Liver (tissue), 8 donors: ENCODE measurements at regions not wholly inside any gene's neighbourhood (a gene's known extent, or its start where the extent isn't known, plus 50 kb on each side); places are given as distances from the start of the nearest gene placed in this dataset.

Source experiments
- DNase-seq: peaks from one replicate; pipeline ENCODE4 v3.0.0-alpha.2; 2017; ENCODE audit warnings: low spot score
- H3K27ac ChIP-seq, 2 donors: one replicate each; pipeline ENCODE4 v1.7.0; 2013; ENCODE audit warnings: inconsistent platforms in 2 of 2, low read length in 2 of 2, control low read depth in 1 of 2, low read depth in 1 of 2, mild to moderate bottlenecking in 1 of 2
- H3K27me3 ChIP-seq, 4 donors: one replicate each; pipeline versions ENCODE4 v1.6.1 to v1.7.0; 2013; ENCODE audit warnings: low read length in 3 of 4, inconsistent platforms in 1 of 4, mild to moderate bottlenecking in 1 of 4, moderate library complexity in 1 of 4; ENCODE audit not compliant: control insufficient read depth in 4 of 4, insufficient read depth in 4 of 4
- H3K36me3 ChIP-seq, 4 donors: one replicate each; pipeline versions ENCODE4 v1.6.1 to v1.7.0; 2013; ENCODE audit warnings: low read length in 3 of 4, mild to moderate bottlenecking in 3 of 4, low read depth in 1 of 4, moderate library complexity in 1 of 4; ENCODE audit not compliant: control insufficient read depth in 4 of 4, insufficient read depth in 3 of 4
- H3K4me1 ChIP-seq, 4 donors: one replicate each; pipeline versions ENCODE4 v1.6.1 to v1.7.0; 2013; ENCODE audit warnings: low read length in 3 of 4, mild to moderate bottlenecking in 3 of 4, moderate library complexity in 1 of 4; ENCODE audit not compliant: control insufficient read depth in 4 of 4, insufficient read depth in 4 of 4
- H3K4me3 ChIP-seq, 3 donors: one replicate each; pipeline versions ENCODE4 v1.6.1 to v1.7.0; 2013; ENCODE audit warnings: low read length in 3 of 3, control low read depth in 1 of 3, low read depth in 1 of 3, mild to moderate bottlenecking in 1 of 3
- H3K9ac ChIP-seq, 2 donors: one replicate each; pipeline ENCODE4 v1.7.0; 2013; ENCODE audit warnings: low read length in 2 of 2, mild to moderate bottlenecking in 2 of 2, moderate library complexity in 2 of 2, control low read depth in 1 of 2, low read depth in 1 of 2
- H3K9me3 ChIP-seq, 4 donors: one replicate each; pipeline versions ENCODE4 v1.6.1 to v1.7.0; 2013; ENCODE audit warnings: low read length in 3 of 4; ENCODE audit not compliant: control insufficient read depth in 4 of 4
- ATF3 ChIP-seq: IDR thresholded peaks from 2 replicates; pipeline ENCODE4 v1.6.1; 2016; ENCODE audit warnings: antibody characterized with exemption
- CTCF ChIP-seq: fragments of 150-350 bp; IDR thresholded peaks from 2 replicates; pipeline ENCODE4 v1.5.1; 2017; ENCODE audit warnings: improper control_type of control experiment, low read depth, low read length; ENCODE audit not compliant: missing input control
- EGR1 ChIP-seq, 2 donors: IDR thresholded peaks; 2 replicates each; pipeline ENCODE4 v1.6.1; 2016 to 2018; ENCODE audit warnings: antibody characterized with exemption in 2 of 2, low read depth in 2 of 2
- FOXA1 ChIP-seq: IDR thresholded peaks from 2 replicates; pipeline ENCODE4 v1.6.1; 2016; ENCODE audit warnings: antibody characterized with exemption
- FOXA2 ChIP-seq: IDR thresholded peaks from 2 replicates; pipeline ENCODE4 v1.6.1; 2016; ENCODE audit warnings: antibody characterized with exemption
- GABPA ChIP-seq, 2 donors: IDR thresholded peaks in 1 of 2; conservative IDR thresholded peaks in 1 of 2; 2 replicates each; pipeline ENCODE4 v1.6.1; 2016; ENCODE audit warnings: antibody characterized with exemption in 2 of 2, mild to moderate bottlenecking in 1 of 2, moderate library complexity in 1 of 2
- HNF4A ChIP-seq, 2 donors: conservative IDR thresholded peaks; 2 replicates each; pipeline ENCODE4 v1.6.1; 2016; ENCODE audit warnings: antibody characterized with exemption in 2 of 2, mild to moderate bottlenecking in 2 of 2
- HNF4G ChIP-seq: IDR thresholded peaks from 2 replicates; pipeline ENCODE4 v1.6.1; 2016; ENCODE audit warnings: antibody characterized with exemption
- JUND ChIP-seq, 2 donors: IDR thresholded peaks; 2 replicates each; pipeline ENCODE4 v1.6.1; 2016; ENCODE audit warnings: antibody characterized with exemption in 2 of 2
- MAX ChIP-seq: IDR thresholded peaks from 2 replicates; pipeline ENCODE4 v1.6.1; 2016; ENCODE audit warnings: antibody characterized with exemption
- NR2F2 ChIP-seq: IDR thresholded peaks from 2 replicates; pipeline ENCODE4 v1.6.1; 2016; ENCODE audit warnings: antibody characterized with exemption
- RAD21 ChIP-seq, 2 donors: IDR thresholded peaks; 2 replicates each; pipeline ENCODE4 v1.6.1; 2016; ENCODE audit warnings: antibody characterized with exemption in 2 of 2, mild to moderate bottlenecking in 2 of 2
- REST ChIP-seq: IDR thresholded peaks from 2 replicates; pipeline ENCODE4 v1.6.1; 2016; ENCODE audit warnings: antibody characterized with exemption, mild to moderate bottlenecking
- RXRA ChIP-seq, 2 donors: IDR thresholded peaks; 2 replicates each; pipeline ENCODE4 v1.6.1; 2017 to 2018; ENCODE audit warnings: antibody characterized with exemption in 2 of 2, mild to moderate bottlenecking in 1 of 2
- SP1 ChIP-seq: IDR thresholded peaks from 2 replicates; pipeline ENCODE4 v1.6.1; 2018; ENCODE audit warnings: antibody characterized with exemption, mild to moderate bottlenecking
- TAF1 ChIP-seq: conservative IDR thresholded peaks from 2 replicates; pipeline ENCODE4 v1.6.1; 2016; ENCODE audit warnings: antibody characterized with exemption, mild to moderate bottlenecking
- YY1 ChIP-seq: IDR thresholded peaks from 2 replicates; pipeline ENCODE4 v1.6.1; 2016; ENCODE audit warnings: antibody characterized with exemption, mild to moderate bottlenecking
- ZBTB33 ChIP-seq: IDR thresholded peaks from 2 replicates; pipeline ENCODE4 v1.6.1; 2016; ENCODE audit warnings: antibody characterized with exemption
- WGBS: extraction: QIAGEN DNeasy Blood & Tissue Kit; methylation state at CpG from one replicate; pipeline ENCODE4 v1.1.7; 2013; 5-methylcytosine and 5-hydroxymethylcytosine counted together
- donor health status: healthy.
- donor health status: healthy.
- donor health status: healthy.
- donor health status: healthy.
- donor health status: healthy.

- WGBS: 68% methylated on average over 2 of the region's 2 CpGs
- no peaks in the 10 kb centered on the region for H3K9me3 ChIP-seq
- H3K36me3 ChIP-seq: no peaks in the 10 kb centered on the region
- DNase-seq: no peak
- H3K27ac ChIP-seq: no peak overlapping the region
- H3K9ac ChIP-seq: no peak overlapping the region
- TF ChIP-seq GABPA (IDR thresholded peaks at IDR 0.05 in 1 of 2, conservative IDR thresholded peaks at IDR 0.05 in 1 of 2) (no peak), FOXA2 (no peak), NR2F2 (no peak), HNF4A (conservative IDR thresholded peaks at IDR 0.05) (no peak), TAF1 (no peak), RAD21 (IDR thresholded peaks at IDR 0.05) (peak; percentile 21 to 38), EGR1 (IDR thresholded peaks at IDR 0.05; ENCODE audit: low read depth in 2 of 2) (no peak), JUND (IDR thresholded peaks at IDR 0.05) (no peak), ZBTB33 (no peak), REST (no peak), MAX (no peak), RXRA (IDR thresholded peaks at IDR 0.05) (no peak), HNF4G (no peak), SP1 (no peak), YY1 (no peak), ATF3 (no peak), FOXA1 (no peak), CTCF (peak; percentile 16)
- no peak overlapping the region for H3K4me3 ChIP-seq
- H3K27me3 ChIP-seq: no peaks in the 10 kb centered on the region
- H3K4me1 ChIP-seq: no peaks in the 10 kb centered on the region
Observed at GRCh38 chr11:122020902-122021301, 95.1 kb downstream of the BLID start.
